Stromal cell of bone marrow (primary cell): ENCODE measurements at regions not wholly inside any gene's neighbourhood (a gene's known extent, or its start where the extent isn't known, plus 50 kb on each side); places are given as distances from the start of the nearest gene placed in this dataset.

ENCODE experiments used
- DNase-seq: peaks from one replicate; pipeline ENCODE4 v3.0.0-alpha.2; 2012; ENCODE audit warnings: low read depth

DNA sequence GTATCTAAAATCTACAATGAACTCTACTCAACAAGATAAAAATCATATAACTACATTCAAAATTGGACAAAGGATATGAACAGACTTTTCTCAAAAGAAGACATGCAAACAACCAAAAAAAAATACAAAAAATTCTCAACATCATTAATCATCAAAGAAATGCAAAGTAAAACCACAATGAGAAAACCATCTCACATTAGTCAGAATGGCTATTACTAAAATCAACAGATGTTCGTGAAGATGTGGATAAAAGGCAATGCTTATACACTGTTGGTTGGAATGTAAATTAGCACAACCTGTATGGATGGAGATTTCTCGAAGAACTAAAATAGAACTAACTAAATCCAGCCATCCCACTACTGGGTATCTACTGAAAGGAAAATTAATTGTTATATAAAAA is 1080.8 kb downstream of the AMY1C start:
- no peak for DNase-seq

DNA sequence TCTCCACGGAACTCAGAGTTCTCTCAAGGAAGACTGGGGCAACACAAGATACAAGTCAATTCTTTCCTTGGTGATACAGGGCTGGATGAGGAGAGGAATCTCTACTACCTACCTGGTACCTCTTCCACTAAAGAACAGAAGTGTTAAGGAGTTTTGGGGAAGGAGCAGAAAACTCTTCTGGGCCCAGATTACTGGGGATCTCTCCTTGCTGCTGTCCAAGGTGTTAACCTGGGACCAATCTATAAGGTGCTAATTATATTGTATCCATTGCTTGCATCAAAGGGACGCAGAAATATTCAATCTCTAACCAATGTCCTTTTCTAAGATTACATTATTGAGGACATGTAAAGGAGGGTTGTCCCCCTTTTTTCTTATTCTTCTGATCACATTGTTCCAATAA is 1102.5 kb downstream of the AMY1C start:
- DNase-seq = no peak

DNA sequence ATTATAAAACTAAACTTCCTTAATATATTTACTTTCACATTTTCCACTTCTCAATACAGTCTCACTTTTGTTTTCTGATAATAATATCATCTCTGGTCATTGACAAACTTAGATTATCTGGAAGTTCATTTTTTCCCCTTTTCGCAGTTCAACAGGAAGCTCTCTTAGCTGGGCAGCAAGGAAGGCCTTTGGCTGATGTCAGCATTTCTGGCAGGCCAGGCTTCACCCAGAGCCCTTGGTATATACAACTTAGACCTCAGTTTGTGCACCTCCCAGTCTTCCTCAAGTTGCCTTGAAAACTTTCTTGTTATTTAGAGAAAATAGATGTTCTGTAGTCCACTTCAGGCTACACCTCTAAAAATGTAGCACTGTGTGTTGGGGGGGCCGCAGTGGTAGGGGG is 1103.6 kb downstream of the AMY1C start:
- DNase-seq = no peak

DNA sequence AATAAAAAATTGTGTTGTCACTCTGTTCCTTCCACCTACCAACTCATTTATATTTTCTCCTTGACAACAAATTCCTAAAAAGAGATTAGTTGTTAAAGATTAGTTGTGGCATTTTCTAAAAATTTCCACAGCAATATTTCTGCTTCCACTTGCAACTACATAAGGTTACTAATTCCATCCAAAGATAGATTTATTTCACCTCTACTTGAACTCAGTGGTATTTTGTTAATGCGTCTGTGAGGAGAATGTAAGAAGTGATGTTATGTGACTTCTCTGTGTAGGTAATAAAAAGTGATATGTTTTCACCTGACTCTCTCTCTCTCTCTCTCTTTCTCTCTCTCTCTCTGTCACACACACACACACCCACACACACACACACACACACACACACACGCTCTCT is 1104.8 kb downstream of the AMY1C start:
- no peak for DNase-seq

DNA sequence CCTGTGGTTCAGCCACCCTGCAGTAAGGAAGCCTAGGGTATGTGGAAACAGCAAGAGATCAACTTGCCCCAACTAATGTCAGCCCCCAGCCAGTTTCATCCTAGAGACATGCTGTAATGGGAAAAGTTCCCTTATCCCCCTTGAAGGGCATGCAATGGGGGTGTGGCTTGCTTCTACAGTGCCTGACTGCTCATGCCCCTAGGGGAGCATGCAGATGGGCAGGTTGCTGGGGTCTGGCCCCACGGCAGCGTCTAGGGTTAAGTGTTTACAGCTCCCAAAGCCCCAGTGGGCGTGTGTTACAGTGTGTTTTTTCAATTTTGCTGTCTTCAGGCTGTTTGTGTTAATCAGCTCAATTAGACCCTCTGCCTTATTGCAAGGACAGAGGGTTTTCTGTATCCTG is 1105.9 kb downstream of the AMY1C start:
- DNase-seq = no peak

DNA sequence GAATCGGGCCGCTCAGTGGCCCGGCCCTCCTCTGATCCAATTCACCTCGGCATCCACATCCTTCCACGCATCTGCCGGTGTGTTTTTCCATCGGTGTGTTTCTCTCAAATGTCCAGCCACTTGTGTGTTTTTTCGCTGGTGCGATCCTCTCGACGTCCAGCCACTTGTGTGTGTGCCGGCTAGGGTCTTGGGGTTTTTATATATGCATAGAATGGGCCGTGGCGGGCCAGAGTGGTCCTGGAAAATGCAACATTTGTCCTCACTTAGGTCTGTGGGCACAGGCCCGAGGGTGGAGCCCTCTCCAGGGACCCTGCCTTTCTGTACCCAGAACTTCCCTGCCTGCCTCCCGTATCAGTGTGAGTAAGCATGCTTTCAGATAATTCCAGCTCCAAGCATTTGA is 1106.4 kb downstream of the AMY1C start:
- no peak for DNase-seq

DNA sequence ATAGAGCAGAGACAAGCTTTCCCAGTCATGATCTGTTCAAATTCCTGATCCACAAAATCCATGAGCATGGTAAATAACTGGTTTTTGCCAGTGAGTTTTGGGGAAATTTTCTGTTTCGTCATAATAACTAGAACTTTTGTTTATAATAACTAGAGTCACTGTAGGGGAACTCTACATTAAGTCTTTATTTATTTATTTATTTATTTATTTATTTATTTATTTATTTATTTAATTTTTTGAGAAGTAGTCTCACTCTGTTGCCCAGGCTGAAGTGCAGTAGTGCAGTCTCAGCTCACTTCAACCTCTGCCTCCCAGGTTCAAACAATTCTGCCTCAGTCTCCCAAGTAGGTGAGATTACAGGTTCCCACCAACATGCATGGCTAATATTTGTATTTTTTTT is 1106.8 kb downstream of the AMY1C start:
- DNase-seq = no peak

DNA sequence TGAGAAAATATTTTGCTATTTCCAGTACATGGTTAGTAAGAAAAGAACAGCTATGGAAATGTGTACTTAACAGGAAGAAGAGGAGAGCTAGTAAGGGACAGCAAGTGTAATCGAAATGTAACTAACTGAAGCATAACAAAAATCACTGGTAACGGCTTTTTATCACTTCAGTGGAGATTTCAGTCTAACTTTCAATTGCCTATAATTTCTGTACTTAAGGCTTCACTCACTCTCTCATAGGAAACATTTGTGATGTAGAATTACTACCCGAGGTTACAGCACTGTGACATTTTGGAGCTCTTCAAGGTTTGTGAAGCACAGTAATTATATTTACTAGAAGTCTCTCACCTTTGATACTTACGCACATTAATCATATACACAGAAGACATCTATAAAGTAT is 1119.1 kb downstream of the AMY1C start:
- no peak for DNase-seq

DNA sequence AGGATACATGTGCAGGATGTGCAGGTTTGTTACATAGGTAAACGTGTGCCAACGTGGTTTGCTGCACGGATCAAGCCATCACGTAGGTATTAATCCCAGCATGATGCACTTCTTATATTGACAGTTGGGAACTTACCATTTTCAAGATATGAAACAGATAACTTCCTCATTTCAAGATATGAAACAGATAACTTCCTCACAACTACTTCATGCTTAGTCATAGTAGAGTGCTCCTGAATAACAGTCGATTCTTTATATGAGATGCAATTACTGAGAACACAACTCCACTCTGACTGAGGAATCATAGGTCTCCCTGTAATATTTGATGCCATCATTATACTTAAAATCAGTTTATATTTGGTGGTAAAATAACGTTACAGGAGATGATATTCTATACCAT is 1124.3 kb downstream of the AMY1C start:
- no peak for DNase-seq

DNA sequence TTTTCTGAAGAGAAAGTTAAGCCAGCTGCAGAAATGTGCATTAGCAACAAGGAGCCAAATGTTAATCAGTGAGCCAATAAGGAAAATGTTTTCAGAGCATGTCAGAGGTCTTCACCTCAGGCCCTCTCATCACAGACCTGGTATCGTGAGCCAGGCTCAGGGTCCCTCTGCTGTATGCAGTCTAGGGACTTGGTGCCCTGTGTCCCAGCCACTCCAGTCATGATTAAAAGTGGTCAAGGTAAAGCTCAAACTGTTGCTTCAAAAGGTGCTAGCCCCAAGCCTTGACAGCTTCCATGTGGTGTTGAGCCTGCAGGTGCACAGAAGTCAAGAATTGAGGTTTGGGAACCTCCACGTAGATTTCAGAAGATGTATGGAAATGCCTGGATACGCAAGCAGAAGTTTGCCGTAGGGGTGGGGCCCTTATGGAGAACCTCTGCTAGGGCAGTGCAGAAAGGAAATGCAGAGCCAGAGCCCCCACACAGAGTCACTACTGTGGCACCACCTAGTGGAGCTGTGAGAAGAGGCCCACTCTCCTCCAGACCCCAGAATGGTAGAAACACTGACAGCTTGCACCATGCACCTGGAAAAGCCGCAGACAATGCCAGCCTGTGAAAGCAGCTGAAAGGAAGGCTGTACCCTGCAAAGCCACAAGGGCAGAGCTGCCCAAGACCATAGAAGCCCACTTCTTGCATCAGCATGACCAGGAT is 1128.7 kb downstream of the AMY1C start:
- no peak for DNase-seq

DNA sequence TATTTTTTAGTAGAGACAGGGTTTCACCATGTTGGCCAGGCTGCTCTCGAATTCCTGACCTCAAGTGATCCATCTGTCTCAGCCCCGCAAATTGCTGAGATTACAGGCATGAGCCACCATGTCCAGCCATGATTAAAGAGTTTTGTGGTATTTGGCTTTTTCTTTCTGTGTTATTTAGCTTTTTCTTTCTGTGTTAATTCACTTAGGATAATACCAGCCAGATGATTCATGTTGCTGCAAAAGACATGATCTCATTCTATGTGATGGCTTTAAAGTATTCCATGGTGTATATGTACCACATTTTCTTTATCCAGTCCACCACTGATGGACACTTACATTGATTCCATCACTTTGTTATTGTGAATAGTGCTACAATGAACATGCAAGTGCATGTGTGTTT is 1135.2 kb downstream of the AMY1C start:
- no peak for DNase-seq

DNA sequence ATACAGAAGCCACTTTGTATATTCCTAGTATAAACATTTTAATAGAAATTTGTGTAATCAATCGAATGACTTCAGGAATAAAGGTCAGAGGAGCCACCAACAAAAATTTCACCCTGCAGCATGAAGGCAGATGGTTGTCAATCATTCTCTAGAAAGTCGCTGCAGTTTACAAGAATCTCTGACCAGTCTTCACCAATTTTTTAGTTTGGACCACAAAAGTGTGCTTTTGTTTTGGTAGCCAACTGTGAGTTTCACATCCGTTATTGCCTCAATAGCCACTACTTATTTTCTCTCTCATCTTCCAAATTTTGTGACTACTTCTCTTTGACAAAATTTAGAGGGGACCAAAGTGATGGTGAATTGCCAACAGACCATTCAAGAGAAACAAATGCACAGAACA is 1155.6 kb downstream of the AMY1C start:
- no peak for DNase-seq

DNA sequence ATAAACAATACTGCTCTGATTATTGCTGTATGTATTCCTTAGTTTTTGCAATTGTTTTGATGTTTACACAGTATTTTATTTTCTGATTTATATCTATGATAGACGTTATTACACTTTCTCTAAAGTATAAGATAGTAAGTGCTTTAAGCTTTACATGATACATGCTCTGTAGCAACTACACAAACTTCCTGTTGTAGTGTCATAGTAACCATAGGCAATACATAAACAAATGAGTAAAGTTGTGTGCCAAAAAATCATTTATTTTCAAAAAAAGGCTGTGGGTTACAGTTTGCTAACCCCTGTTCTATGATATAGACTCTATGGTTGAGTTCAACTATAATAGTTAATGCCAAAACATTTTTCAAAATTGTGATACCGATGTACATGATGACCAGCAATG is 1156.4 kb downstream of the AMY1C start:
- no peak for DNase-seq

DNA sequence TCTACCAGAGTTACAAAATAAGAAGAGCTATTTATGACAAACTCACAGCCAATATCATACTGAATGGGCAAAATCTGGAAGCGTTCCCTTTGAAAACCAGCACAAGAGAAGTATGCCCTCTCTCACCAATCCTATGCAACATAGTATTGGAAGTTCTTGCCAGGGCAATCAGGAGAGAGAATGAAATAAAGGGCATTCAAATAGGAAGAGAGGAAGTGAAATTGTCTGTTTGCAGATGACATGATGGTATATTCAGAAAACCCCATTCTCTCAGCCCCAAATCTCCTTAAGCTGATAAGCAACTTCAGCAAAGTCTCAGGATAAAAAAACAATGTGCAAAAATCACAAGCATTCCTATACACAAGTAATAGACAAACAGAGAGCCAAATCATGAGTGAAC is 1169.5 kb downstream of the AMY1C start:
- DNase-seq = no peak

DNA sequence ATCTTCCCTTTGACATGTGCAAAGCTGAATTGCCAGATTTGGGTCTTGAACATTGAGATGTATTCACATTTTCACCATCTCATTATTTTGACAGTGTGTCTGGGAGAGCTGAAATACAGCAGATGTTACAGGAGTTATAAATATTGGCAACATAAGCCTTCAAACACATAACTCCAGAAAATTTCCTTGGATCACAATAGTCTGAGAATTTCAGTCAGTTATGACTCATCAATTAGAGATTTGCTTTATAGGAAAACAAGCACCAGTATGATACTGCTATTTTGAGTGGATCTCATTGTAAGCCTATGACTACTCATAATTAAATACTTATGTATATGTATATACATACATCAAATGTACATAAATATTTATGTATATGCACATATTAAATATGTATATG is 1171.8 kb downstream of the AMY1C start:
- DNase-seq = no peak

DNA sequence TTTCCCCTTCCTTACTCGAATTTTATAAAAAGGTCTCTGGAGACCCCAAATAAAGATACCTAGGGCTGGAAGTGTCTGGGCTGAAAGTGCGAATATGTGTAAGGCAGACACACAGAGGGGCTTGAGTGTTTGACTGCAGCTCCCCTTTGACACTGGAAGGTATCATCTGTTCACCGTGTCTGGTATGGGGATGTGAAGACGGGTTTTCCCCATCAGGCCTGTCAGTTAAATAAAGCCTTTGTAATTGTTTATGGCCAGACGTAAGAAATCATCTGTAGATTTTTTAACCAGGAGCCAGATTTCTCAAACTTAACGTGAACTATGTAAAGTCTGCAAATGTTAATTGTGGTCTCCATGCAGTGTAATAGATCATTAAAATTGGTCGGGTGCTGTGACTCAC is 1173.4 kb downstream of the AMY1C start:
- DNase-seq = no peak

DNA sequence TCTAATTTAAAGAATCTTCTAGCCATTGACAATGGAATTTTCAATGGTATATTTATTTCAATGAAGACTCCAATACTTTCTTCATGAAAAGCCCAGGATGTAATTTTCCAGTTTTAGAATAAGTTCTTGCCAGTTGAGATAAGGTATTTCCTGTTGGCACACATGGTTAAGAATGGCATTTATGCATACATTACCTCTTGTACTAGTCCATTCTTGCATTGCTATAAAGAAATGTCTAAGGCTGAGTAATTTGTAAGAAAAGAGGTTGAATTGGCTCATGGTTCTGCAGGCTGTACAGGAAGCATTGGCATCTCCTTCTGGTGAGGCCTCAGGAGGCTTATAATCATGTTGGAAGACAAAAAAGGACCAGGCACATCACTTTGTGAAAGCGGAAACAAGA is 1179.6 kb downstream of the AMY1C start:
- DNase-seq = no peak

DNA sequence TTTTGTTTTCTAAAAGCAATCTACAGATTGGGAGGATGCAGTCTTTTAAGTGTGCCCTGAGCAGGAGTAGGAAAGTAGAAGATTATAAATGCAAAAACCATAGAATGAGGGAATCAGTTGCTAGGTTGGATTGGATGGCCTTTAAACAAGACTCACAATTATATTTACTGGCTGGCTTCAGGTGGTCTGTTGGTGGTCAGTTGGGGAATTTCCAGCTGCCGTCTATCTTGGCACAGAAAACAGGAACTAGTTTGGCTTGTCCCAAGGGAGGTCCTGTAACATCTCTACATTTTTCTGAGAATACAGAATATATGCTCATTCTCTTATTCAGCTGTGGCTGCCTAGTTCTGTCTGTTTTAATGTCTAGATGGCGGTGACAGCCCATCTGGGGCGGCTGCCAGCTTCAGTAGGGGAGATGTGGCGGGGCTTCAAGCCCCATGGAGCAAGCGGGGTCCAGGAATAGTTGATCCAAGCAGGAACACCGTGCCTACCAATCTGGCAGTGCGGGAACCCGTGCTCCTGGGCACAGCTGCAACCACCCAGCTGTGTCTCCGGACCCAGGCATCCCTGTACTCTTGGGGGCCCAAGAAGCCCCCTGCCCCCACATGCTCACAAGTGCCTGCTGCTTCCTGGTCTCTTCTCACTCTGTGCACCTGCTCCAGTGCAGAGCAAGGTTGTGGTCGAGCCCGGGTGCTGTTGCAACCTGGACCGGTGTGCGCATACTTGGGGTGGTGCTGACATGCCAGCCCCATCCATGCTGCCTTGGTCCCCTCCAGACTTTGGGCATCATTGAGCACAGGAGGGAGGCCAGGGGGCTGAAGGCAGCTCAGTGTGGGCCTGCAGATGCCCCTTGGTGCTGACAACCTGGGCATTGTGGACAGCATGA is 1182.6 kb downstream of the AMY1C start:
- DNase-seq = no peak

DNA sequence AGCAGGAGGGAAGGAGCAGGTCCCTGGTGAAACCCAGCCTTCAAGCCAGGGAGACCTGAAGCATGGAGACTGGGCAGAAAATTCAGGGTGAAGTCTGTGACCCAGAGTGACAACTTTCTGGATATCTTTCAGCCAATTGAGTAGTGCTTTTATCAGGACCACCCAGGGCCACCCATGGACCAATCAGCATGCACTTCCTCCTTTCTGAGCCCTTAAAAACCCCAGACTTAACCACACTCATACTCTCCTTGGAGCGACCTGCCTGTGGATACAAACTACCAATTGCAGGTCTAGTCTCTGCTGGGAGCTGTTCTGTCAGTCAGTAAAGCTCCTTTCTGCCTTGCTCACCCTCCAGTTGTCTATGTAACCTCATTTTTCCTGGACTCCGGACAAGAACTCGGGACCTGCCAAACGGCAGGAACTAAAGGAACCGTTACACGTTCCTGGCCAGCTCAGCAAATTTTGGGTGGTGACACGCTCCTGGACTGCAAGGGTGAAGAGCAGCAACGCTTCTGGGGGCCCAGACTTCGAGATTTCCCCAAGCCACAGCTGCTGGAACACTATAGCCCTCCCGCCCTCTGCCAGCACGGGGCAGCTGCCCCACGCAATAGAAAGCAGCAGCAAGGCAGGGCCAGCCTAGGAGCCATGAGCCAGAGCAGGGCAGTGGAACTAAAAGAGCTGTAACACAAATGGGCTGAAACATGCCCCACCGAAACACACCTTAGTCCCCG is 1183.4 kb downstream of the AMY1C start:
- DNase-seq = no peak

DNA sequence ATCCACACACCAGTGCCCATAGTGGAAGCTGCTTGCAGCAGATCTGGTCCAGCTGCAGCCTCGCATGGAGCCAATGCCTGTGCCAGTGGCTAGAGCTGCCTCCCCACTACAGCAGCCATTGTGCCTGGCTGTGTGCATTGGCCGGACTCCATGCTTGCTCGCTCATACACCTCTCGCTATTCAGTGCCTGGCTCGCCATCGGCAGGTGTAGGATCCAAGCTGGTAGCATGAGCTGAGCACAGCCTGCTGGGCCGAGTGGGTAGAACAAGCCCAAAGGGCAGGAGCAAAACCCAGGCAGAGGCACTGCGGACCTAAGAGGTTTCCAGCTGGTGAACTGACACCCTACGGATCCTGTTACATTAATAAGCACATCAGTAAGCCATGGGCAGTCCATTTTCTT is 1184.1 kb downstream of the AMY1C start:
- DNase-seq = no peak

DNA sequence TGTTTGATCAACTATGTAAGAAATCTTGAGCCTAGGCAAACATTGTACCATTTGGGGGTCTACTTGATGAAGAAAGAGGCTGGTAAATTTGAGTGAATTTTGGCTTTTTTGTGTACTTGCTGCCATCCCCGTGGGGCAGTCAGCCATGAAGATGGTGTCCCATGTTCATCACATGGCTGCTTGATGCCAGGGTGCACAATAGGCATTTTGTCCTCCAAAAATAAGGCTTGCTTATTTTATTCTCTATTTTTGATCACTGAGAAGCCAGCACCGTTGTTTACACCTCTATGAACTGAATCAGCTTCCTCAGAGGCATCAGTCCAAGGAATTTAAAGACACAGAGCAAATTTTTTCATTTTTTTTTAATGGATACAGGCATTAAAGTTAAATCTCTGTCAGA is 1195.7 kb downstream of the AMY1C start:
- no peak for DNase-seq

DNA sequence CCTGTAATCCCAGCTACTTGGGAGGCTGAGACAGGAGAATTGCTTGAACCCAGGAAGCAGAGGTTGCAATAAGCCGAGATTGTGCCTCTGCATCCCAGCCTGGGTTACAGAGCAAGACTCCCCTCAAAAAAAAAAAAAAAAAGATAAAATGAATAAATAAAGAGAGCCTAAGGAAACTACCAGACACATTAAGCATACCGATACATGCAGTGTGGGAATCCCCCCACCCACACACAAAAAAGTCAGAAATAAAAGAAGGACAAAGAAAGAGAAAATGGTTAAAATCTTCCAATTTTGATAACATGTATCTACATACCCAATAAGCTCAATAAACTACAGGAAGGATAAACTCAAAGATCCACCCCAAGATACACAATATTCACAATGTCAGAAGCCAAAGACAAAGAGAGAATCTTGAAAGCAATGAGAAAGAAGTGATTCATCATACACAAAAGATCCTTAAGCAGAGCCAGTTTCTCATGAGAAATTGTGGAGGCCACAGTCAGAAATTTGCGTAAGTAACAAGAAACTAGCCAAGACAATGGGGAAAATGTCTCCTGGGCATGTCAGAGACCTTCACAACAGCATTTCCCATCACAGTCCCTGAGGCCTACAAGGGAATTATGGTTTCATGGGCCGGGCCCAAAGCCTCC is 1197.0 kb downstream of the AMY1C start:
- DNase-seq = no peak

DNA sequence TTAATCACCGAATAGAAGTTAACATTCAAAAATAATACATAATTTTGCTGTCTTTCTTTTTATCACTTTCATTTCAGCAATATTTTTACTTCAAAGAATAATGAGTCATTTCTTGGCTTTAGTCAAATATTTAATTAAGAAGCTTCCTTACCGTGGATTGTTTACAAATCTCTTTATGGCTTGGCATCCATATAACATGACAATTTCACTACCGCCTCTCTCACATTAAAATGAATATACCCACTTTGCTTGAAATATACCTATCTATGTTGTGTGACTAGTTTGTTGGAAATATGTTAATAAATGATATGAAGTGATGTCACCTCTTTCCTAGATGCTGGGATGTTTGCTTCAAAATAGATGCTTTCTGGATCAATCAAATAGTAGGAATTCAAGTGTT is 1203.9 kb downstream of the AMY1C start:
- no peak for DNase-seq
